ENCODE measurements at regions not wholly inside any gene's neighbourhood (a gene's known extent, or its start where the extent isn't known, plus 50 kb on each side); places are given as distances from the start of the nearest gene placed in this dataset.
"Not testable (repeated sequence)": the region's sequence is repeated elsewhere in the genome, so short reads cannot be mapped to it uniquely, and the experiment has no call there.

DNA sequence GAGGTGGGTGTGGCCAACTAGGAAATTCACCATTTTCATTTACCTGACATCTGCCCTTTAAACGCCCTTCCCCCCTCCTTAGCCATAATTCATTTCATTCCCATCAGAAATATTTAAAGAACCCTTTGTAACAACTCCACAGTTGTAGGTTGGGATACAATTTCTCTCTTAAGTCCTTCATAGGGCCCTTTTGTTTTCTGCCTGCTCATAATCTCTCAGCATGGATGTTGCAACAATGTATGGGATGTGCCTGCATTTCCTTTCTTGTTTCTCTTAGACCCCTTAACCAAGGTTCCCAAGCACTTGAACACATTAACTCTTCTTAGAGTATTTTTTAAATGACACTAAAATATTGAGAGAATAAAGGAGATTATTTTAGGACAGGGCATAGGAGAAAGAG lies 51.7 kb upstream of the MYO10 start:
- no peak for DNase-seq (ENCODE audit: low spot score)

GRCh38 chr5:16990817-16991520 lies 54.9 kb upstream of the MYO10 start:
- not testable (repeated sequence) for DNase-seq (ENCODE audit: low spot score)

GRCh38 chr5:16992006-16992405 lies 55.9 kb upstream of the MYO10 start:
- no peak for DNase-seq (ENCODE audit: low spot score)

- DNase-seq (ENCODE audit: low spot score): no peak
These were observed 56.4 kb upstream of the MYO10 start for GRCh38 chr5:16992444-16992843.

DNA sequence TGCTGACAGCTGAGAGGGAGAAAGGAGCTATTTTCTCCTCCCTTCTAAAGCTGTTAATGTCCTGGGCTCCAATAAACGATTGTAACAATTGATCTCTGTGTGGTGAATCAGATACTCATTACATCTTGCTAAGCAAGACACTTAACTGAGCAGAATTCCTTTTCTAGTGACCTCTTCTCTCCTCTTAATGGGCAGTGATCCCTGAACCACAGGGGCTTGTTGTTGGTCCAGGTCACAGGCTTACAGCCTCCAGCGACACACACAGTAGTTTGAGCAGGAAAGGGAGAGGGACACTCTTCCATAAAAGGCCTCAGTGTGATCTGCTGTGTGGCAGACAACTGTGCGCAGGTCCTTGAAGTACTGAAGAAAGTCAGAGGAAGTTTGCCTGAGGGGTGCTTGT lies 58.5 kb upstream of the MYO10 start:
- no peak for DNase-seq (ENCODE audit: low spot score)

- DNase-seq (ENCODE audit: low spot score): no peak
These were observed 59.3 kb upstream of the MYO10 start for GRCh38 chr5:16995372-16995771.

DNA sequence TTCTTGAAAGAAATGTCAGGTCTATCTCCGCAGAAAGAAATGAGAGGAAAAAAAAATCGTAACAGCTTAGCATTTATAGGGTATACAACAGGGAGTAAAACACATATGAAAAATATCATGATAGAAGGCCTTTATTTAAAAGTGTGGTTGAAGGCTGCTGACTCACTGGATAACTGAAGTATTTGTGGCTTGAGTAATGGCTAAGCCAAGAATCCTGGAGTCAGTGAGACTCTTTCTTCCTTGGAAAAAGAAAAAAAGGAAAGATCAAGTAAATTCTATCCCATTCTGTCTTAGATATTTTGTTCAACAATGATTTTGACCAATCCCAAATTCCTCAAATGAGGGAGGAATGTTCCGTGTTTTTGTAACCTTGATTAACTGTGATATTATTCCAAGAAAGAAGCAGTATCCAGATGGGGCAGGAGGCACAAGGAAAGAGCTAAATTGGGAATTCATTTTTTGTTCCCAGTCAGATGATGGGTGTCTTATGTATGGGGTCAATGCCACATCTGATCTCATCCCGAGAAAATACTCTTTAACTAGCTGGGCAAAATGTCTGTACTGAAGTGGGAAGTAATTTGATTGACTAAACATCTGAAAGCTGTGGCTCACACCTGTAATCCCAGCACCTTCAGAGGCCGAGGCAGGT lies 64.3 kb upstream of the MYO10 start:
- DNase-seq (ENCODE audit: low spot score): peak; percentile 87

GRCh38 chr5:17001428-17001827 lies 65.3 kb upstream of the MYO10 start:
- no peak for DNase-seq (ENCODE audit: low spot score)

GRCh38 chr5:17004441-17005106 lies 68.5 kb upstream of the MYO10 start:
- DNase-seq (ENCODE audit: low spot score): no peak

DNA sequence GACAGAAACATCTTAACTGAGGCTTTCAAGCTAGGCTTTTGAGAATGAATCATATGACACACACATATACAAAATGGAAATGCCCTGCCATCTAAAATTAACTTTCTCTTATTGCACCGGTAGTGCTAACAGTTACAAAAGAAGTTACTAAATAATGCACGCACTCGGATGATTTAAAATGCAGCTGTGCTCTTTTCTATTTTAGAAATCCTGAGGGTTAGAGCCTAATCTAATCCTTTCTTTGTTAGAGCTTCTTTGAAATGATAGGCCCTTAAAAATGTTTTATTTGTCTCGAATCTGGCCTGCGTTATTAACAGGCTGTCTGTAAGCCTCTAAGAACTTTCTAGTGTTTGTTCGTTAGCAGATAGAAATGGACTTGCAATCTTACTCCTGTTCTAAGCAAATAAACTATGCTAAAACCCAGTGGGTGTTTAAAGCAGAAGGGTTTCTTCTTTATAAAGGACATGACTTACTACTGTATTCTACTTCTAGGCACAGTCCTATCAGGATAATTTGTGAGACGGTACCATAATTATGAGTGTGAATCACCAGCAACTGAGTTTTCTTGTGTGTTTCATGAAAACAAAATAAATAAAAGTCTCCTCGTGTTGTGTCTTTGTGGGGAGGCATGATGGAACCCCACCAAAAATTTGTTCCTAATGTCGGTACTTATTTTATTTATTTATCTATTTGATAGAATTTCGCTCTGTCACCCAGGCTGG lies 69.2 kb upstream of the MYO10 start:
- DNase-seq (ENCODE audit: low spot score): no peak

GRCh38 chr5:17012289-17012688 lies 76.2 kb upstream of the MYO10 start:
- DNase-seq (ENCODE audit: low spot score): peak; percentile 43

DNA sequence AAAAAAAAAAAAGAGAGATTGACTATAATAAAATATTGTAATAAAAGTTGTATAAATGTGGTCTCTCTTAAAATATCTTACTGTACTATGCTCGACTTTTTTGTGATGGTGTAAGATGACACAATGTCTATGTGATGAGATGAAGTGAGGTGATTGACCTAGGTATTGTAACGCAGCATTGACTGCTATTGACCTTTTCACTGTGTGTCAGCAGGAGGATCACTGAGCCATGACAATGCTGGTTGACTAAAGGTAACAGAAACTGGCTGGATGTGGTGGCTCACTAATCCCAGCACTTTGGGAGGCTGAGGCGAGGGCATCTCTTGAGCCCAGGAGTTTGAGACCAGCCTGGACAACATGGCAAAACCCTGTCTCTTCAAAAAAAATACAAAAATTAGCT lies 78.6 kb upstream of the MYO10 start:
- DNase-seq (ENCODE audit: low spot score): no peak

DNA sequence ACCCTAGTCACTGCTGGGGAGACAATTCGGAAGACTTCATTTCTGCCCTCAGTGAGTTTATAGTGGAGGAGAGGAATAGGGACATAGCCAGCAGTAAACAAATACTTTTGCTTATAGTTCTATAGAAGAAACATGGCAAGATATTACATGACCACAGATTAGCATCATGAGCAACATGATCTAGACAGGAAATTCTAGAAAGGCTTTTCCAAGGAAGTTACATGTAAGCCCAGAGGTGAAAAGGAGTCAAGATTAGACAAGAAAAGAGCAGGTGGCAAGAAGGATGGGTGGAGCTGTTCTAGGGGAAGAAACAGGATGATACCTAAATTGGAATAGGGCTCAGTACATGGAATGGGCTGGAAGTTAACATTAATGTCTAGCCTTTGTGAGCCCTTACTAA lies 82.8 kb upstream of the MYO10 start:
- no peak for DNase-seq (ENCODE audit: low spot score)

DNA sequence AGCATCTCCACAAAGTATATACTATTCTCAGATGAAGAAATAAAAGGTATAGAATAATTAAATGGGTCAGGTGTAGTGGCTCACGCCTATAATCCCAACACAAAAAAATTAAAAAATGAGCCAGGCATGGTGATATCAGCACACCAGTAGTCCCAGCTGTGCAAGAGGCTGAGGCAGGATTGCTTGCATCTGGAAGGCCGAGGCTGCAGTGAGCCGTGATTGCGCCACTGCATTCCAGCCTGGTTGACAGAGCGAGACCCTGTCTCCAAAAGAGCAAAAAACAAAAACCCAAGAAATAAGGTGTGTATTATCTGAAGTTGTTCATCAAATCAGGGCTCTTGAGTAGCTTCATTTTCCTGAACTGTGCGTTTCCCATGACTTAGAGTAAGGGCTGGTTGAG lies 83.2 kb upstream of the MYO10 start:
- DNase-seq (ENCODE audit: low spot score): no peak

DNA sequence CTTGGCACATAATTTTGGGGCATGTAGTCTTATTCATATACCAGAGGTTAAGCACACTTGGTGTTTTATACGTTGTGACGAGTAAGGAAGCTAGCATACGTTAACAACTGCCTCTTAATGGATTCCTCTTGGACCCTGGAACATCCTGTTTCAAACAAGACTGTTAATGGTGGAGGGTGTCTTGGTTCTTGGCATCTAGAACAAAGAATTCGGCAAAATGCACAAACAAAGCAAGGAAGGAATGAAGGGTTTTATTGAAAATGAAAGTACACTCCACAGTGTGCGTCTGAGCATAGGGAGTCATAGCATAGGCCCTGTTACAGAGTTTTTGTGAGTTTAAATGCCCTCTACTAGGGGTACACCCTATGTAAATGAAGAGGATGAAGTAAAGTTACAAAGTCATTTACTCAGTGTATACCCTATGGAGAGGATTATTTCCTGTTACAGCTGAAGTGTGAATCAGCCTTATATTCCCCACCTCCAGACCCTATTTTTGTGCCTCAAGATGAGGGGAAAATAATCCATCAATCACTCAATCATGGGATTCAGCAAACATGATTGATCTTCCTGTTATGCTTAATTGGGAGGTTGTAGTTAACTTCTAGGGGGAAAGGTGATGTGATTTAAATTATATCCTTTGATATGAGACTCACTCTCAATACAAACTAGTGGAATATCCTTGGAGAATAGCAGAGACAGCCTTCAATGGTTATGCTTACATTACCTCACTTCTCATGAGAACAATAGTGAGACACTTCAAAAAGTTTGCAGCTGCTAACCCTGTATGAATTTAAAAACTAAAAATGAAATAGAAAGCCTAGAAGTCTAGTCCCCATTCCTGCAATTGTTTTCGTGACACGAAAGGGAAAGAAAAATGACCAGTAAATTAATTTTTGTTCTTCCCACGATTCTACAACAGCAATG lies 84.9 kb upstream of the MYO10 start:
- no peak for DNase-seq (ENCODE audit: low spot score)

DNA sequence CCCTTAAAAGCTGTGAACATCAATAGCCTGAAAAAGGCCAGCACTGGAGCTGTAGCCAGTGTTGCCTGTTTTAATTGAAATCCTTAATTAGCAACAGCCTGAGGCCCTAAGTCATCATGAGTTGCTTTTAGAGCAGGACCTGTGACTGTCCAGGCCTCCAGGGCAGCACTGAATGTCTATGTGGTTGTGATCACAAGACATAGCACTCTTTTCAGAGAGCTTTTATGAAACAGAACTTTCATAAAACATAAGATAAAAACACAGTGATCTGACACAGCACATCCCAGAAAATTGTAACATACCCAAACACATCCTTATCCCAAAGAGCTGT lies 85.5 kb upstream of the MYO10 start:
- DNase-seq (ENCODE audit: low spot score): no peak

- no peak for DNase-seq (ENCODE audit: low spot score)
These were observed 86.2 kb upstream of the MYO10 start for GRCh38 chr5:17022296-17022695.

DNA sequence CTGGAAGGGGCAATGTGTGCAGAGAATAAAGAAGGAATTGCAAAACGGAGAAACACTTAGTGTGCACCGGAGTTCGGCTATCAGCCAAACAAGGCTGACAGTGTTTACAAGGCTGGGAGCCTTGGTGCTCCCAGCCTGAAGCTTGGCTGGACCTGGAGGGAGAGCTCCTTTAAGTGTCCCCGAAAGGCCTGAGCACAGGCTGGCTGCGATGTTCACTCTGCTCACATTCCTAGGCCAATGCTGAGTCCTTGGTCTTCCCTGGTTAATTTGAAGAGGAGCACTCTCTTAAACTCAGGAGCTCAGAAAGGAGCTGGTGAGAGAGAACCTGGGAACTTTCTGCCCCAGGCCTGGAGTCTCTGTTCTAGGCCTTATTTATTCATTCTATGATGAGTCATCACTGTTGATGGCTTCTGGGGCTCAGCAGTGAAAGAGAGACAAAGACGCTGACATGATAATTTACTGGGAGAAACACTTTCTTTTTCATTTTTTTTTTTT lies 88.6 kb upstream of the MYO10 start:
- peak; percentile 18 for DNase-seq (ENCODE audit: low spot score)

DNA sequence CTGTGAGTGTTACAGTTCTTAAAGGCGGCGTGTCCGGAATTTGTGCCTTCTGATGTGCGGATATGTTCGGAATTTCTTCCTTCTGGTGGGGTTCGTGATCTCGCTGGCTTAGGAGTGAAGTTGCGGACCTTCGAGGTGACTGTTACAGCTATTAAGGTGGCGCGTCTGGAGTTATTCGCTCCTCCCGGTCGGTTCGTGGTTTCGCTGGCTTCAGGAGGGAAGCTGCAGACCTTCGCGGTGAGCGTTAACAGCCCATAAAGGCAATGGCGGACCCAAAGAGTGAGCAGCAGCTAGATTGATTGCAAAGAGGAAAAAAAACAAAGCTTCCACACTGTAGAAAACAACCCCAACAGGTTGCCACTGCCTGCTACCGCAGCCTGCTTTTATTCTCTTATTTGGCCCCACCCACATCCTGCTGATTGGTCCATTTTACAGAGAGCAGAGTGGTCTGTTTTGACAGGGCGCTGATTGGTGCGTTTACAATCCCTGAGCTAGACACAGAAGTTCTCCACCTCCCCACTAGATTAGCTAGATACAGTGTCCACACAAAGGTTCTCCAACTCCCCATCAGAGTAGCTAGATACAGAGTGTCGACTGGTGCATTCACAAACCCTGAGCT lies 95.7 kb upstream of the MYO10 start:
- DNase-seq (ENCODE audit: low spot score): not testable (repeated sequence)

GRCh38 chr5:17032314-17032985 lies 96.4 kb upstream of the MYO10 start:
- DNase-seq (ENCODE audit: low spot score): not testable (repeated sequence)

DNA sequence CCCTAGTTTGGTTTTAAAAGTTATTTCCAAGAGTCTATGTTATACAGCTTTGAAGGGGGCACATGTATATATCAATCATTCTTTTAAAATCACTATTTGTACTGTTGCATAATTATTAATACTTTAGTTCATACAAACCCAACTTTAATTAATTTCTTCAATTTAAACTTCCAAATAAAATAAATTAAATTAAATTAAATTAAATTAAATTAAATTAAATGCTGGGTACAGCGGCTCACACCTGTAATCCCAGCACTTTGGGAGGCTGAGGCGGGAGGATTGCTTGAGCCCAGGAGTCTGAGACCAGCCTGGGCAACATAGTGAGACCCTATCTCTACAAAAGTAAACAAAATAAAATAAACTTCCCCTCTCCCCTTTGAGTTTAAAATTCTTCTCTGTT lies 98.9 kb upstream of the MYO10 start:
- DNase-seq (ENCODE audit: low spot score): not testable (repeated sequence)

All from RKO (cell line).